ENCODE measurements at regions not wholly inside any gene's neighbourhood (a gene's known extent, or its start where the extent isn't known, plus 50 kb on each side); places are given as distances from the start of the nearest gene placed in this dataset.

GRCh38 chr18:75837316-75837715 lies 409.8 kb upstream of the SMIM21 start:
- no peak for DNase-seq

GRCh38 chr18:75836516-75836915 lies 409.0 kb upstream of the SMIM21 start:
- DNase-seq, result no peak

- DNase-seq, result no peak
Observed at GRCh38 chr18:75831960-75832359, 404.5 kb upstream of the SMIM21 start.

- DNase-seq, result no peak
Observed at GRCh38 chr18:75830828-75831227, 403.3 kb upstream of the SMIM21 start.

- no peak for DNase-seq
Observed at GRCh38 chr18:75829091-75829490, 401.6 kb upstream of the SMIM21 start.

GRCh38 chr18:75828379-75828778 lies 400.9 kb upstream of the SMIM21 start:
- no peak for DNase-seq

- no peak for DNase-seq
Observed at GRCh38 chr18:75827751-75828287, 400.3 kb upstream of the SMIM21 start.

- DNase-seq, result no peak
Observed at GRCh38 chr18:75824661-75825060, 397.2 kb upstream of the SMIM21 start.

- no peak for DNase-seq
Observed at GRCh38 chr18:75823471-75823870, 396.0 kb upstream of the SMIM21 start.

- no peak for DNase-seq
Observed at GRCh38 chr18:75818383-75818782, 390.9 kb upstream of the SMIM21 start.

GRCh38 chr18:75815767-75816166 lies 388.3 kb upstream of the SMIM21 start:
- DNase-seq, result no peak

- no peak for DNase-seq
Observed at GRCh38 chr18:75812761-75813160, 385.3 kb upstream of the SMIM21 start.

- no peak for DNase-seq
Observed at GRCh38 chr18:75810961-75811551, 383.6 kb upstream of the SMIM21 start.

GRCh38 chr18:75810516-75810915 lies 383.0 kb upstream of the SMIM21 start:
- no peak for DNase-seq

GRCh38 chr18:75809926-75810255 lies 382.4 kb upstream of the SMIM21 start:
- no peak for DNase-seq

GRCh38 chr18:75809151-75809925 lies 381.8 kb upstream of the SMIM21 start:
- no peak for DNase-seq

- DNase-seq, result no peak
Observed at GRCh38 chr18:75805265-75805664, 377.8 kb upstream of the SMIM21 start.

GRCh38 chr18:75802681-75803080 lies 375.2 kb upstream of the SMIM21 start:
- DNase-seq, result no peak

GRCh38 chr18:75801178-75801577 lies 373.7 kb upstream of the SMIM21 start:
- no peak for DNase-seq

GRCh38 chr18:75800331-75800648 lies 372.8 kb upstream of the SMIM21 start:
- DNase-seq, result no peak

- no peak for DNase-seq
Observed at GRCh38 chr18:75799449-75800330, 372.2 kb upstream of the SMIM21 start.

- no peak for DNase-seq
Observed at GRCh38 chr18:75797046-75797445, 369.5 kb upstream of the SMIM21 start.

- no peak for DNase-seq
Observed at GRCh38 chr18:75790796-75791195, 363.3 kb upstream of the SMIM21 start.

GRCh38 chr18:75790111-75790510 lies 362.6 kb upstream of the SMIM21 start:
- no peak for DNase-seq

Measured in stimulated activated CD4-positive, alpha-beta T cell treated with anti-CD3 and anti-CD28 coated beads, Interleukin-4, amount 100 ng/mL, for 1 hour (primary cell).